Neuronal stem cell (in vitro differentiated cells): ENCODE measurements at regions not wholly inside any gene's neighbourhood (a gene's known extent, or its start where the extent isn't known, plus 50 kb on each side); places are given as distances from the start of the nearest gene placed in this dataset.

Experiments used
- DNase-seq: peaks from one replicate; pipeline ENCODE4 v3.0.0-alpha.2; 2013; ENCODE audit warnings: low spot score
- H2AFZ ChIP-seq: one replicate; pipeline ENCODE4 v1.6.1; 2013; ENCODE audit warnings: mild to moderate bottlenecking, low read length, inconsistent platforms
- H2AK5ac ChIP-seq: 2 replicates; pipeline ENCODE4 v1.6.1; 2013; ENCODE audit warnings: low read depth, mild to moderate bottlenecking, inconsistent platforms, low read length, moderate library complexity, mixed read lengths
- H2BK120ac ChIP-seq: 2 replicates; pipeline ENCODE4 v1.6.1; 2013; ENCODE audit warnings: low read depth, mild to moderate bottlenecking, inconsistent platforms, low read length, moderate library complexity, mixed read lengths
- H2BK12ac ChIP-seq: one replicate; pipeline ENCODE4 v1.6.1; 2013; ENCODE audit warnings: low read length, inconsistent platforms
- H2BK15ac ChIP-seq: 2 replicates; pipeline ENCODE4 v1.6.1; 2013; ENCODE audit warnings: mild to moderate bottlenecking, low read length, inconsistent platforms, mixed read lengths
- H2BK5ac ChIP-seq: one replicate; pipeline ENCODE4 v1.6.1; 2013; ENCODE audit warnings: inconsistent platforms, mild to moderate bottlenecking, low read length, moderate library complexity
- H3K14ac ChIP-seq: one replicate; pipeline ENCODE4 v1.6.1; 2013; ENCODE audit warnings: low read length, inconsistent platforms
- H3K18ac ChIP-seq: 2 replicates; pipeline ENCODE4 v1.6.1; 2013; ENCODE audit warnings: low read length, inconsistent platforms
- H3K23ac ChIP-seq: 2 replicates; pipeline ENCODE4 v1.6.1; 2013; ENCODE audit warnings: low read depth, mild to moderate bottlenecking, mixed read lengths, low read length, inconsistent platforms; ENCODE audit not compliant: poor library complexity
- H3K27ac ChIP-seq: replicated peaks from 3 replicates; pipeline ENCODE4 v1.5.1; 2013; ENCODE audit warnings: low read length, inconsistent platforms
- H3K27me3 ChIP-seq, 3 experiments: 2 replicates each; pipeline ENCODE4 v1.6.1; 2013; ENCODE audit warnings: low read length in 3 of 3, mild to moderate bottlenecking in 2 of 3, inconsistent platforms in 1 of 3, low read depth in 1 of 3, mixed read lengths in 1 of 3, moderate library complexity in 1 of 3; ENCODE audit not compliant: control insufficient read depth in 3 of 3, insufficient read depth in 3 of 3
- H3K36me3 ChIP-seq, 2 donors: replicated peaks in 1 of 2; 2 replicates each; pipeline ENCODE4 v1.6.1; 2013; ENCODE audit warnings: low read length in 2 of 2; ENCODE audit not compliant: control insufficient read depth in 2 of 2, insufficient read depth in 2 of 2
- H3K4ac ChIP-seq: 2 replicates; pipeline ENCODE4 v1.6.1; 2013; ENCODE audit warnings: inconsistent platforms, mild to moderate bottlenecking, low read length, moderate library complexity
- H3K4me1 ChIP-seq, 2 donors: 1 replicate in 1 of 2; 2 replicates in 1 of 2; pipeline ENCODE4 v1.6.1; 2013; ENCODE audit warnings: low read length in 2 of 2, low read depth in 1 of 2; ENCODE audit not compliant: control insufficient read depth in 2 of 2, insufficient read depth in 1 of 2
- H3K4me2 ChIP-seq: one replicate; pipeline ENCODE4 v1.6.1; 2013; ENCODE audit warnings: mild to moderate bottlenecking, low read length, inconsistent platforms; ENCODE audit not compliant: insufficient read depth, poor library complexity, severe bottlenecking
- H3K4me3 ChIP-seq, 2 donors: 2 replicates each; pipeline ENCODE4 v1.5.1; 2013; ENCODE audit warnings: low read length in 2 of 2, mild to moderate bottlenecking in 2 of 2, inconsistent platforms in 1 of 2, moderate library complexity in 1 of 2
- H3K79me1 ChIP-seq: one replicate; pipeline ENCODE4 v1.6.1; 2013; ENCODE audit warnings: low read depth, mild to moderate bottlenecking, inconsistent platforms, low read length, moderate library complexity
- H3K9ac ChIP-seq: one replicate; pipeline ENCODE4 v1.6.1; 2013; ENCODE audit warnings: mild to moderate bottlenecking, low read depth, low read length, inconsistent platforms; ENCODE audit not compliant: poor library complexity
- H3K9me3 ChIP-seq, 2 donors: replicated peaks in 1 of 2; 2 replicates each; pipeline versions ENCODE3 to v1.6.1; 2013; ENCODE audit warnings: low read length in 2 of 2, mild to moderate bottlenecking in 2 of 2, inconsistent platforms in 1 of 2, low read depth in 1 of 2, mixed read lengths in 1 of 2, moderate library complexity in 1 of 2; ENCODE audit not compliant: control insufficient read depth in 2 of 2, insufficient read depth in 1 of 2
- H4K8ac ChIP-seq: one replicate; pipeline ENCODE4 v1.6.1; 2013; ENCODE audit warnings: low read depth, mild to moderate bottlenecking, inconsistent platforms, low read length, moderate library complexity
- H4K91ac ChIP-seq: one replicate; pipeline ENCODE4 v1.6.1; 2013; ENCODE audit warnings: low read length, low read depth, mild to moderate bottlenecking, inconsistent platforms; ENCODE audit not compliant: poor library complexity
- WGBS, 2 donors: extraction: QIAGEN DNeasy Blood & Tissue Kit; methylation state at CpG; one replicate each; pipeline ENCODE4 v1.1.7; 2013; ENCODE audit warnings: missing lambda C conversion rate in 2 of 2, mixed read lengths in 1 of 2; ENCODE audit not compliant: insufficient read length in 2 of 2, insufficient replicate concordance in 1 of 2; ENCODE audit errors: extremely low coverage in 2 of 2; 5-methylcytosine and 5-hydroxymethylcytosine counted together

DNA sequence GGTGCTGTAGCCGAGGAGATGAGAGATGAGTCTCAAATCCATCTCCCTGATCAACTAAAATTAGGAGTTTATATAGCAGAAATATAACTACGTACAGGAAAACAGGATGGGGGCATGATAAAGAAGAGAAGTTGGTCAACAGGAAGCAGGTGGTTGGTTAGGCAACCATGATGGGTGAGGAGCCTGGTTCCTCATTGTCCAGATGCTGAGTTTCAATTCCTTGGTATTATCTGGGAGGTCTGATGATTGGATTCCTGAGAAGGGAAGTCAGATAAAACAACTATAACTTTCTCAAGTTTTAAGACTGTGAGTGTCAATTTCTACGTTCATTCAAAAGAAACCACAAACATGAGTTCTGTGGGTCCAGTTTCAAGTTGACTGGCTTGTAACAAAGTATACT is 323.9 kb downstream of the MTRR start:
- no peak for DNase-seq
- H4K91ac ChIP-seq: no peak overlapping the region
- H2BK5ac ChIP-seq: no peak overlapping the region
- no CpG with 5 or more reads among the region's 3 CpGs for WGBS, 2 donors
- H3K4me3 ChIP-seq: no peak overlapping the region
- no peak overlapping the region for H3K27ac ChIP-seq
- no peaks in the 10 kb centered on the region for H3K79me1 ChIP-seq
- no peak overlapping the region for H3K4ac ChIP-seq
- no peak overlapping the region for H2BK120ac ChIP-seq
- H3K4me1 ChIP-seq: no peaks in the 10 kb centered on the region
- no peak overlapping the region for H3K14ac ChIP-seq
- no peak overlapping the region for H2AK5ac ChIP-seq
- H2BK15ac ChIP-seq: no peak overlapping the region
- H2BK12ac ChIP-seq: no peak overlapping the region
- no peak overlapping the region for H2AFZ ChIP-seq
- no peak overlapping the region for H3K9ac ChIP-seq
- H3K4me2 ChIP-seq: no peak overlapping the region
- no peak overlapping the region for H3K23ac ChIP-seq
- H3K27me3 ChIP-seq: no peaks in the 10 kb centered on the region
- no peak overlapping the region for H4K8ac ChIP-seq
- H3K36me3 ChIP-seq: no peaks in the 10 kb centered on the region
- no peak overlapping the region for H3K18ac ChIP-seq
- H3K9me3 ChIP-seq: no peaks in the 10 kb centered on the region

- no peak overlapping the region for H3K4me3 ChIP-seq
- H4K91ac ChIP-seq: no peak overlapping the region
- no peaks in the 10 kb centered on the region for H3K27me3 ChIP-seq
- no peak overlapping the region for H3K4me2 ChIP-seq
- H3K4ac ChIP-seq: no peak overlapping the region
- H3K36me3 ChIP-seq: no peaks in the 10 kb centered on the region
- DNase-seq: no peak
- H3K23ac ChIP-seq: no peak overlapping the region
- no peak overlapping the region for H2BK120ac ChIP-seq
- no peak overlapping the region for H3K18ac ChIP-seq
- H3K9ac ChIP-seq: no peak overlapping the region
- H3K27ac ChIP-seq: no peak overlapping the region
- no peaks in the 10 kb centered on the region for H3K9me3 ChIP-seq
- H2BK15ac ChIP-seq: no peak overlapping the region
- H3K4me1 ChIP-seq: no peaks in the 10 kb centered on the region
- no peak overlapping the region for H2AK5ac ChIP-seq
- H2AFZ ChIP-seq: no peak overlapping the region
- no peaks in the 10 kb centered on the region for H3K79me1 ChIP-seq
- no CpG with 5 or more reads among the region's 2 CpGs for WGBS, 2 donors
- no peak overlapping the region for H2BK5ac ChIP-seq
- no peak overlapping the region for H3K14ac ChIP-seq
- H4K8ac ChIP-seq: no peak overlapping the region
- H2BK12ac ChIP-seq: no peak overlapping the region
Observed at GRCh38 chr5:8196061-8196460, 327.1 kb downstream of the MTRR start.

DNA sequence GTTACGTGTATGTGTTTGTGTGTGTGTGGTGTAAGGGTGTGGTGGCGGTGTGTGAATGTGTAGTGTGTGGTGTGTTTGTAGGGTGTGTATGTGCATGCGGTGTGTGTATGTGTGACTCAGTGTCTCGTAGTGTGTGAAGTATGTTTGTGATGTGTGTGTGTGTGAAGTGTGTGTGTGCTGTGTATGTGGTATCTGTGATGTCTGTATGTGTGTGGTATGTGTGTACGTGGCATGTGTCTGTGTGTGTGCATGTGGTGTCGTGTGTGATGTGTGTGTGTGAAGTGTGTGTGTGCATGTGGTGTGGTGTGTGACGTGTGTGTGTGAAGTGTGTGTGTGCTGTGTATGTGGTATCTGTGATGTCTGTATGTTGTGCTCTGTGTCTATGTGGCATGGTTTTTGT is 339.4 kb downstream of the MTRR start:
- no peak overlapping the region for H3K9ac ChIP-seq
- H2BK12ac ChIP-seq: no peak overlapping the region
- H3K4ac ChIP-seq: peak overlapping the region; percentile 46
- H2AK5ac ChIP-seq: no peak overlapping the region
- H3K14ac ChIP-seq: peak overlapping the region; percentile 49
- no peak overlapping the region for H2AFZ ChIP-seq
- H3K27ac ChIP-seq: no peak overlapping the region
- peaks cover 0 to 8% of the 10 kb centered on the region in 2 donors for H3K9me3 ChIP-seq
- H3K4me1 ChIP-seq: peaks cover 0 to 7% of the 10 kb centered on the region in 2 donors
- no peak overlapping the region for H3K4me2 ChIP-seq
- H4K8ac ChIP-seq: no peak overlapping the region
- no peaks in the 10 kb centered on the region for H3K79me1 ChIP-seq
- peak overlapping the region; percentile 97 for H4K91ac ChIP-seq
- H3K23ac ChIP-seq: peak overlapping the region; percentile 44
- no peaks in the 10 kb centered on the region for H3K27me3 ChIP-seq
- peak overlapping the region in 1 of 2 donors; percentile 70 for H3K4me3 ChIP-seq
- 100% methylated on average over 1 to 7 of the region's 7 CpGs for WGBS, 2 donors
- H3K36me3 ChIP-seq: no peaks in the 10 kb centered on the region
- no peak overlapping the region for H2BK15ac ChIP-seq
- DNase-seq: no peak
- H3K18ac ChIP-seq: no peak overlapping the region
- H2BK120ac ChIP-seq: no peak overlapping the region
- H2BK5ac ChIP-seq: no peak overlapping the region

- Histone ChIP-seq H3K79me1 (no peaks in the 10 kb centered on the region), H4K91ac (no peak overlapping the region), H3K18ac (no peak overlapping the region), H3K4me2 (no peak overlapping the region), H3K27me3 (no peaks in the 10 kb centered on the region), H3K36me3 (no peaks in the 10 kb centered on the region), H3K4me1 (peaks cover 0 to 7% of the 10 kb centered on the region in 2 donors), H2BK120ac (no peak overlapping the region), H2BK12ac (no peak overlapping the region), H3K9me3 (peaks cover 0 to 8% of the 10 kb centered on the region in 2 donors), H3K14ac (no peak overlapping the region), H3K4me3 (no peak overlapping the region), H4K8ac (no peak overlapping the region), H2AFZ (no peak overlapping the region), H3K4ac (no peak overlapping the region), H2BK5ac (no peak overlapping the region), H2AK5ac (no peak overlapping the region), H3K9ac (no peak overlapping the region), H3K23ac (no peak overlapping the region), H2BK15ac (no peak overlapping the region), H3K27ac (no peak overlapping the region)
- no CpG with 5 or more reads among the region's 5 CpGs for WGBS, 2 donors
- no peak for DNase-seq
Observed at GRCh38 chr5:8209500-8209899, 340.6 kb downstream of the MTRR start.
